ENCODE measurements at regions not wholly inside any gene's neighbourhood (a gene's known extent, or its start where the extent isn't known, plus 50 kb on each side); places are given as distances from the start of the nearest gene placed in this dataset.

DNA sequence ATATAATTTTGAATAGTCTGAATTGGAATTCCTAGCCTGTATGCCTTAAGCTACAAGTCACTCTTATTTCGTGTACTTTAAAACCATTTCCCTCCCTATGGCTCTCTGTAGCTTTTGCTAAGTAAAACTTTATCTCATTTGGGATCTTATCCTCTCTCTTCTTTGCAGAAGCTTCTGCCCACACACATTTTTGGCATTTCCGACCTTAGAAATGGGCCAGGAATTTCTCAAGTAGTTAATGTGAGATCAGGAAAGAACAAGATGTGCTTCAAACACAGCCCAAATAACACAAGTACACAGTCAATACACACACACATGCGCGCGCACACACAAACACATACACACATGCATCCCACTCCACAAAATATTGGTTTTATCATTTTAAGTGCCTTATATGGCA, 931.0 kb upstream of the MIR17HG start:
- no peak for DNase-seq (ENCODE audit: low spot score)
- Mint-ChIP-seq H3K4me1 (ENCODE audit: unreplicated experiment) (peaks cover 3% of the 10 kb centered on the region), H3K9me3 (ENCODE audit: unreplicated experiment) (no peaks in the 10 kb centered on the region), H3K27ac (ENCODE audit: unreplicated experiment) (no peak overlapping the region), H3K36me3 (ENCODE audit: low read depth, unreplicated experiment) (no peaks in the 10 kb centered on the region), H3K4me3 (ENCODE audit: unreplicated experiment) (no peak overlapping the region), H3K27me3 (ENCODE audit: unreplicated experiment) (no peaks in the 10 kb centered on the region)
- TF ChIP-seq, protein P1, sequence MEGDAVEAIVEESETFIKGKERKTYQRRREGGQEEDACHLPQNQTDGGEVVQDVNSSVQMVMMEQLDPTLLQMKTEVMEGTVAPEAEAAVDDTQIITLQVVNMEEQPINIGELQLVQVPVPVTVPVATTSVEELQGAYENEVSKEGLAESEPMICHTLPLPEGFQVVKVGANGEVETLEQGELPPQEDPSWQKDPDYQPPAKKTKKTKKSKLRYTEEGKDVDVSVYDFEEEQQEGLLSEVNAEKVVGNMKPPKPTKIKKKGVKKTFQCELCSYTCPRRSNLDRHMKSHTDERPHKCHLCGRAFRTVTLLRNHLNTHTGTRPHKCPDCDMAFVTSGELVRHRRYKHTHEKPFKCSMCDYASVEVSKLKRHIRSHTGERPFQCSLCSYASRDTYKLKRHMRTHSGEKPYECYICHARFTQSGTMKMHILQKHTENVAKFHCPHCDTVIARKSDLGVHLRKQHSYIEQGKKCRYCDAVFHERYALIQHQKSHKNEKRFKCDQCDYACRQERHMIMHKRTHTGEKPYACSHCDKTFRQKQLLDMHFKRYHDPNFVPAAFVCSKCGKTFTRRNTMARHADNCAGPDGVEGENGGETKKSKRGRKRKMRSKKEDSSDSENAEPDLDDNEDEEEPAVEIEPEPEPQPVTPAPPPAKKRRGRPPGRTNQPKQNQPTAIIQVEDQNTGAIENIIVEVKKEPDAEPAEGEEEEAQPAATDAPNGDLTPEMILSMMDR (IDR thresholded peaks at IDR 0.05; ENCODE audit: unreplicated experiment): no peak

DNA sequence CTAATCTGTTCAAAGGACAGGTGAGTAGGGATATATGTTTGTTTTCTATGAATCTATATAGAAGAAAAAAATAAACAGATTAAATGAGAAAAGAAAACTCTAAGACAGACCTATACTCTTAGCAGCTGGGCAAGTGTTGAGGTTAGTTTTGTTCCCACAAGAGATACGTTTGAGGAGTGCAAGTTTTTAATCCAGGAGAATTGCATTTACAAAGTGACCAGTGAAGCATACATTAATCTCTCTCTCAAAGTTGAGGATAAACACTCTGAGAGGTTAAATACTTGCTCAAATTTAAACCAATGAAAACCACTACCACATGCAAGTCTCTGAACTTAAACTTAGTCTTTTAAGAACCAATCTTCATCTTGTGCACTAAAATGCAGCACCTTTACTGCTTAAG, 930.5 kb upstream of the MIR17HG start:
- Mint-ChIP-seq H3K36me3 (ENCODE audit: low read depth, unreplicated experiment) (no peaks in the 10 kb centered on the region), H3K27me3 (ENCODE audit: unreplicated experiment) (no peaks in the 10 kb centered on the region), H3K9me3 (ENCODE audit: unreplicated experiment) (no peaks in the 10 kb centered on the region), H3K27ac (ENCODE audit: unreplicated experiment) (no peak overlapping the region), H3K4me3 (ENCODE audit: unreplicated experiment) (no peak overlapping the region), H3K4me1 (ENCODE audit: unreplicated experiment) (peaks cover 3% of the 10 kb centered on the region)
- no peak for DNase-seq (ENCODE audit: low spot score)
- TF ChIP-seq, protein P1 (IDR thresholded peaks at IDR 0.05; ENCODE audit: unreplicated experiment): no peak

DNA sequence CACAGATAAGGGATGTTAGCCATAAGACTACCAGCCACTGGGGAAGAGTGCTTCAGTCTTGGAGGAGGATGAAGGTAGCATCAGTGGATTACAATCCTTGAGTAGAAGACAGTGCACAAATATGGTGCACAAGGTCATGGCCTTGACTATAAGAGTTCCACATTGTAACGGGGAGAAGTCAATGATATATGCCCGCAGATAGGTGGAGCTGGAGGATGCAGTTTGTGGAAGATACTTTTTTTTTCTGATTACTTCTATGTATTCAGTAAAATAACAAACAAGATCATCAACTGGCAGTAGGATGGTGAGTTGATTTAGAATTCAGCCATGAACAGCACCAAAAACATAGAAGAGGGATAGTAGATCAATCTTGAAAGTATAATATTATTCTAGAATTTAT, 926.8 kb upstream of the MIR17HG start:
- H3K4me1 Mint-ChIP-seq (ENCODE audit: unreplicated experiment): peaks cover 2% of the 10 kb centered on the region
- no peak overlapping the region for H3K27ac Mint-ChIP-seq (ENCODE audit: unreplicated experiment)
- TF ChIP-seq, protein P1 (IDR thresholded peaks at IDR 0.05; ENCODE audit: unreplicated experiment): no peak
- H3K36me3 Mint-ChIP-seq (ENCODE audit: low read depth, unreplicated experiment): no peaks in the 10 kb centered on the region
- no peaks in the 10 kb centered on the region for H3K27me3 Mint-ChIP-seq (ENCODE audit: unreplicated experiment)
- H3K4me3 Mint-ChIP-seq (ENCODE audit: unreplicated experiment): no peak overlapping the region
- DNase-seq (ENCODE audit: low spot score): no peak
- no peaks in the 10 kb centered on the region for H3K9me3 Mint-ChIP-seq (ENCODE audit: unreplicated experiment)

DNA sequence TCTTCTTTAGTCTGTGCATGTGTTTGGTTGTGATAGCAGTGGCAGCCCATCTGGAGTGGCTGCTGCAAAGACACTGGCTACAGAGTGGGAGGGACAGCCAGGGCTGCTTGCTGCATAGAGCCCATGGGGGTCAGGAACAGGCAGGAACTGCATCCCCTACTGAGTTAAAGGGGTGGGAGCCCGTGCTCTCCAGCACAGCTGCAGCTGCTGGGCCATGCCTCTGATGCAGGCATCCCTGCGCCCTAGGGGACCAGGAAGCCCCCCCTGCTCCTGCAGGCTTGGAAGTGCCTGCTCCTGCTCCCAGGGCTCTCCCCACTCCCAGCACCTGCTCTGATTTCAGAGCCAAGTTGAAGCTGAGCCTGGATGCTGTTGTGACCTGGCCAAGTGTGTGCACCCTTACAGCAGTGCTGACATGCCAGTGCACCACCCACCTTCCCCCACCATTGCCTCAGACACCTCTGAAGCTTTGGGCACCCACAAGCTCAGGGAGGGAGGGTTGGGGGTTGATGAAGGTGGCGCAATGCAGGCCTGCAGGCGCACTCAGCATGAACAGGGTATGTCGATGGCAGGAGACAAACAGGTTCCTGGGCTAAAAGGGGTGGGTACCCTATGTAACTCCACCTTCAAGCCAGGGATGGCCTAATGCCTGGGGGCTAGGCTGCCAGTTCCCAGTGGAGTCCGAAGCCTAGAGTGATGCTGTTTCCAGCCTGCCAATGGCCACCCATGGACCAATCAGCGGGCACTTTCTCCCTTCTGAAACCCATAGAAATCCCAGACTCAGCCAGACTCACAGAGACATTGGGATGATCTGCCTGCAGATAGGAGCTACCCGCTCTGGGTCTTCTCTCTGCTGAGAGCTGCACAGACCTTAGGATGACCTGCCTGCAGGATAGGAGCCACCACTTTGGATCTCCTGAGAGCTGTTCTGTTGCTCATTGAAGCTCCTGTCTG, 919.9 kb upstream of the MIR17HG start:
- Mint-ChIP-seq H3K36me3 (ENCODE audit: low read depth, unreplicated experiment) (no peaks in the 10 kb centered on the region), H3K4me1 (ENCODE audit: unreplicated experiment) (no peaks in the 10 kb centered on the region), H3K27ac (ENCODE audit: unreplicated experiment) (no peak overlapping the region), H3K4me3 (ENCODE audit: unreplicated experiment) (no peak overlapping the region), H3K9me3 (ENCODE audit: unreplicated experiment) (no peaks in the 10 kb centered on the region), H3K27me3 (ENCODE audit: unreplicated experiment) (no peaks in the 10 kb centered on the region)
- DNase-seq (ENCODE audit: low spot score): no peak
- TF ChIP-seq, protein P1 (IDR thresholded peaks at IDR 0.05; ENCODE audit: unreplicated experiment): no peak

DNA sequence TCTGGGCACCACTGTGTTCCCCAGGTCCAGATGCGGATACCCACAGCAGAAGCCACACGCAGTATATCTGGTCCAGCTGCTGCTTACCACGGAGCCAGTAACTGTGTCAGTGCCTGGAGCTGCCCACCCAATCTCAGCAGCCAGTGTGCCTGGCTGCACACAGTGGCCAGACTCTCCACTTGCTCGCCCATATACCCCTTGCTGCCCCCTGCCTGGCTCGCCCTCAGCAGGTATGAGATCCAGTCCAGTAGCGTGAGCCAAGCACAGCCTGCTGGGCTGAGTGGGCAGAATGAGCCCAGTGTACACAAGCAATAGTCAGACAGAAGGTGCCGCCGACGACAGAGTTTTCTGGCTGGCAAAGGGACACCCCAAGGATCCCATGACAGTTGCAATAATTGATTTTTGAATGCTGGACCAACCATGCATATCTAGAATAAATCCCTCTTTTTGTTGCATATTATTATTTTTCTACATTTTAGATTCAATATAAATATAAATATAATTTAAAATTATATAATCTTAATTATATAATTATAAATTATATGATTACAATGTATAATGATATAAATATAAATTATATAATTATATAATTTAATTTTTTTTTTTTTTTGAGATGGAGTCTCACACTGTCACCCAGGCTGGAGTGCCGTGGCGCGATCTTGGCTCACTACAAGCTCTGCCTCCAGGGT, 918.8 kb upstream of the MIR17HG start:
- Mint-ChIP-seq H3K27me3 (ENCODE audit: unreplicated experiment) (no peaks in the 10 kb centered on the region), H3K36me3 (ENCODE audit: low read depth, unreplicated experiment) (no peaks in the 10 kb centered on the region), H3K27ac (ENCODE audit: unreplicated experiment) (no peak overlapping the region), H3K4me1 (ENCODE audit: unreplicated experiment) (no peaks in the 10 kb centered on the region), H3K4me3 (ENCODE audit: unreplicated experiment) (no peak overlapping the region), H3K9me3 (ENCODE audit: unreplicated experiment) (no peaks in the 10 kb centered on the region)
- TF ChIP-seq, protein P1 (IDR thresholded peaks at IDR 0.05; ENCODE audit: unreplicated experiment): no peak
- DNase-seq (ENCODE audit: low spot score): no peak
